Esophagus squamous epithelium (tissue), 5 donors: ENCODE measurements at regions not wholly inside any gene's neighbourhood (a gene's known extent, or its start where the extent isn't known, plus 50 kb on each side); places are given as distances from the start of the nearest gene placed in this dataset.
A peak's percentile ranks its signal among the peaks of the same experiment; 100 is the strongest.

Experiments used
- DNase-seq: peaks from one replicate; lab custom pipeline; 2025; lab: John Stamatoyannopoulos, UW
- H3K27ac ChIP-seq, 4 donors: fragments of 200-600 bp; sonication (generic); one replicate each; pipeline ENCODE4 v1.5.1; 2016 to 2019; ENCODE audit warnings: mild to moderate bottlenecking in 1 of 4
- H3K27me3 ChIP-seq, 4 donors: fragments of 200-600 bp; sonication (generic); 1 replicate in 3 of 4; 2 replicates in 1 of 4; pipeline versions ENCODE4 v1.5.1 to v1.6.0; 2017 to 2021; ENCODE audit warnings: antibody characterized with exemption in 1 of 4
- H3K36me3 ChIP-seq, 3 donors: fragments of 200-600 bp; sonication (generic); one replicate each; pipeline ENCODE4 v1.5.1; 2016 to 2019
- H3K4me1 ChIP-seq, 3 donors: fragments of 200-600 bp; sonication (generic); one replicate each; pipeline ENCODE4 v1.5.1; 2017 to 2019
- H3K4me3 ChIP-seq, 4 donors: fragments of 200-600 bp; sonication (generic); 1 replicate in 3 of 4; 2 replicates in 1 of 4; pipeline ENCODE4 v1.5.1; 2016 to 2019; ENCODE audit warnings: mild to moderate bottlenecking in 2 of 4, moderate library complexity in 1 of 4
- H3K9me3 ChIP-seq, 3 donors: fragments of 200-600 bp; sonication (generic); one replicate each; pipeline ENCODE4 v1.5.1; 2016 to 2019
- CTCF ChIP-seq, 6 experiments: fragments of 450-650 bp in 4 of 6; fragments of 200-600 bp in 2 of 6; sonication (generic) in 2 of 6; IDR thresholded peaks; one replicate each; pipeline ENCODE4 v1.5.1; 2016 to 2019; ENCODE audit warnings: antibody characterized with exemption in 6 of 6, mild to moderate bottlenecking in 4 of 6, moderate library complexity in 4 of 6
- POLR2A ChIP-seq, 4 donors: fragments of 450-650 bp; IDR thresholded peaks; one replicate each; pipeline ENCODE4 v1.6.1; 2017; ENCODE audit warnings: antibody characterized with exemption in 4 of 4, mild to moderate bottlenecking in 4 of 4, moderate library complexity in 3 of 4
- WGBS, 2 donors: methylation state at CpG; one replicate each; pipeline ENCODE4 v1.1.5; 2018; 5-methylcytosine and 5-hydroxymethylcytosine counted together
- intact Hi-C: fragments of 100-400 bp; cut with DNase I; formaldehyde crosslinking; loops from one replicate; pipeline ENCODE4 v1.15.0; 2022
- donor health status: DM: yes; HTN: yes; CAD: no.

- Histone ChIP-seq H3K27me3 (no peaks in the 10 kb centered on the region), H3K4me3 (no peak overlapping the region), H3K4me1 (no peaks in the 10 kb centered on the region), H3K9me3 (no peaks in the 10 kb centered on the region), H3K27ac (no peak overlapping the region), H3K36me3 (no peaks in the 10 kb centered on the region)
- no peak for DNase-seq
- intact Hi-C loops: no loop called here
- WGBS, 2 donors: 0 to 34% methylated on average over 1 to 3 of the region's 3 CpGs
- no peak for TF ChIP-seq POLR2A (IDR thresholded peaks at IDR 0.05)
- TF ChIP-seq CTCF (IDR thresholded peaks at IDR 0.05): no peak
Observed at GRCh38 chrX:42536286-42536685, 241.7 kb downstream of the PPP1R2C start.

GRCh38 chrX:42535233-42535632 lies 242.7 kb downstream of the PPP1R2C start:
- Histone ChIP-seq H3K27me3 (no peaks in the 10 kb centered on the region), H3K4me3 (no peak overlapping the region), H3K9me3 (no peaks in the 10 kb centered on the region), H3K4me1 (no peaks in the 10 kb centered on the region), H3K36me3 (no peaks in the 10 kb centered on the region), H3K27ac (no peak overlapping the region)
- intact Hi-C loops: no loop called here
- DNase-seq: no peak
- WGBS, 2 donors: 80 to 83% methylated on average over 2 of the region's 2 CpGs
- no peak for TF ChIP-seq CTCF (IDR thresholded peaks at IDR 0.05)
- no peak for TF ChIP-seq POLR2A (IDR thresholded peaks at IDR 0.05)

- WGBS, 2 donors: 66 to 84% methylated on average over 2 of the region's 2 CpGs
- no peak for DNase-seq
- TF ChIP-seq CTCF (IDR thresholded peaks at IDR 0.05): no peak
- TF ChIP-seq POLR2A (IDR thresholded peaks at IDR 0.05): no peak
- Histone ChIP-seq H3K27me3 (no peaks in the 10 kb centered on the region), H3K4me3 (no peak overlapping the region), H3K36me3 (no peaks in the 10 kb centered on the region), H3K4me1 (no peaks in the 10 kb centered on the region), H3K27ac (no peak overlapping the region), H3K9me3 (no peaks in the 10 kb centered on the region)
- intact Hi-C loops: no loop called here
Observed at GRCh38 chrX:42533761-42534160, 244.2 kb downstream of the PPP1R2C start.

GRCh38 chrX:42531441-42531840 lies 246.5 kb downstream of the PPP1R2C start:
- no peaks in the 10 kb centered on the region for H3K36me3 ChIP-seq
- TF ChIP-seq CTCF (IDR thresholded peaks at IDR 0.05) (no peak), POLR2A (IDR thresholded peaks at IDR 0.05) (no peak)
- intact Hi-C loops: no loop called here
- no peaks in the 10 kb centered on the region for H3K9me3 ChIP-seq
- H3K4me3 ChIP-seq: no peak overlapping the region
- no peak for DNase-seq
- no peaks in the 10 kb centered on the region for H3K4me1 ChIP-seq
- WGBS, 2 donors: 37 to 57% methylated on average over 2 of the region's 2 CpGs
- H3K27ac ChIP-seq: no peak overlapping the region
- no peaks in the 10 kb centered on the region for H3K27me3 ChIP-seq

GRCh38 chrX:42530027-42530426 lies 247.9 kb downstream of the PPP1R2C start:
- TF ChIP-seq POLR2A (IDR thresholded peaks at IDR 0.05) (no peak), CTCF (IDR thresholded peaks at IDR 0.05) (peak in 3 of 6 experiments; percentile 17 to 42 (median 28))
- no peak overlapping the region for H3K27ac ChIP-seq
- no peaks in the 10 kb centered on the region for H3K9me3 ChIP-seq
- intact Hi-C loops: no loop called here
- no peak overlapping the region for H3K4me3 ChIP-seq
- 40 to 50% methylated on average over 1 of the region's 1 CpG for WGBS, 2 donors
- H3K36me3 ChIP-seq: no peaks in the 10 kb centered on the region
- no peaks in the 10 kb centered on the region for H3K4me1 ChIP-seq
- DNase-seq: no peak
- H3K27me3 ChIP-seq: no peaks in the 10 kb centered on the region
